Neural progenitor cell (in vitro differentiated cells): ENCODE measurements at regions not wholly inside any gene's neighbourhood (a gene's known extent, or its start where the extent isn't known, plus 50 kb on each side); places are given as distances from the start of the nearest gene placed in this dataset.

Experiments used
- DNase-seq: peaks from one replicate; pipeline ENCODE4 v3.0.0-alpha.2; 2016; ENCODE audit warnings: low spot score
- H2AFZ ChIP-seq: fragments of 200-600 bp; sonication (generic); replicated peaks from 2 replicates; pipeline ENCODE4 v1.6.1; 2016; ENCODE audit warnings: antibody characterized with exemption
- H3F3A ChIP-seq: fragments of 200-600 bp; sonication (generic); 2 replicates; pipeline ENCODE4 v1.6.1; 2016; ENCODE audit warnings: antibody characterized with exemption, low read depth
- H3K27ac ChIP-seq: fragments of 200-600 bp; sonication (generic); 2 replicates; pipeline ENCODE4 v1.5.1; 2016; ENCODE audit warnings: mild to moderate bottlenecking
- H3K27me3 ChIP-seq: fragments of 200-600 bp; sonication (generic); 2 replicates; pipeline ENCODE4 v1.6.1; 2016; ENCODE audit warnings: mild to moderate bottlenecking, moderate library complexity
- H3K36me3 ChIP-seq: fragments of 200-600 bp; sonication (generic); 2 replicates; pipeline ENCODE4 v1.5.1; 2016
- H3K4me1 ChIP-seq: fragments of 200-600 bp; sonication (generic); 2 replicates; pipeline ENCODE4 v1.6.1; 2016; ENCODE audit warnings: mixed run types
- H3K4me2 ChIP-seq: fragments of 200-600 bp; sonication (generic); 2 replicates; pipeline ENCODE4 v1.6.1; 2016
- H3K4me3 ChIP-seq: fragments of 200-600 bp; sonication (generic); 2 replicates; pipeline ENCODE4 v1.5.1; 2016
- H3K79me2 ChIP-seq: fragments of 200-600 bp; sonication (generic); 2 replicates; pipeline ENCODE4 v1.6.1; 2016; ENCODE audit warnings: low read depth
- H3K9ac ChIP-seq: fragments of 200-600 bp; sonication (generic); 2 replicates; pipeline ENCODE4 v1.6.1; 2016
- H3K9me3 ChIP-seq: fragments of 200-600 bp; sonication (generic); 2 replicates; pipeline ENCODE4 v1.5.1; 2016; ENCODE audit warnings: low read depth
- H4K20me1 ChIP-seq: fragments of 200-600 bp; sonication (generic); 2 replicates; pipeline ENCODE4 v1.6.1; 2016; ENCODE audit warnings: low read depth
- H3K27ac Mint-ChIP-seq: 3 replicates; pipeline ENCODE4 v1.8.0; 2021; ENCODE audit warnings: mixed read lengths
- H3K27me3 Mint-ChIP-seq: 2 replicates; pipeline ENCODE4 v1.8.0; 2022; ENCODE audit warnings: low read depth, mild to moderate bottlenecking, inconsistent platforms, moderate library complexity, mixed read lengths; ENCODE audit not compliant: insufficient read depth
- H3K36me3 Mint-ChIP-seq: 3 replicates; pipeline ENCODE4 v1.8.0; 2021; ENCODE audit warnings: mixed read lengths
- H3K4me1 Mint-ChIP-seq: 3 replicates; pipeline ENCODE4 v1.8.0; 2021; ENCODE audit warnings: mixed read lengths
- H3K4me3 Mint-ChIP-seq: 3 replicates; pipeline ENCODE4 v1.8.0; 2021; ENCODE audit warnings: mild to moderate bottlenecking, moderate library complexity, mixed read lengths
- H3K9me3 Mint-ChIP-seq: 3 replicates; pipeline ENCODE4 v1.8.0; 2020; ENCODE audit warnings: mixed read lengths
- EZH2 ChIP-seq: fragments of 200-600 bp; sonication (generic); IDR thresholded peaks from 2 replicates; pipeline ENCODE4 v1.6.1; 2017; ENCODE audit warnings: antibody characterized with exemption, mild to moderate bottlenecking, moderate library complexity
- EZH2phosphoT487 ChIP-seq: fragments of 200-600 bp; sonication (generic); IDR thresholded peaks from 2 replicates; pipeline ENCODE4 v1.6.1; 2017; ENCODE audit warnings: antibody characterized with exemption
- TF ChIP-seq, protein P1 (sequence below): fragments of 200-600 bp; sonication (generic); IDR thresholded peaks from 2 replicates; pipeline ENCODE4 v1.5.1; 2017; ENCODE audit warnings: antibody characterized with exemption, mild to moderate bottlenecking

- no peaks in the 10 kb centered on the region for H3K4me1 ChIP-seq
- no peak for TF ChIP-seq EZH2phosphoT487
- TF ChIP-seq, protein P1, sequence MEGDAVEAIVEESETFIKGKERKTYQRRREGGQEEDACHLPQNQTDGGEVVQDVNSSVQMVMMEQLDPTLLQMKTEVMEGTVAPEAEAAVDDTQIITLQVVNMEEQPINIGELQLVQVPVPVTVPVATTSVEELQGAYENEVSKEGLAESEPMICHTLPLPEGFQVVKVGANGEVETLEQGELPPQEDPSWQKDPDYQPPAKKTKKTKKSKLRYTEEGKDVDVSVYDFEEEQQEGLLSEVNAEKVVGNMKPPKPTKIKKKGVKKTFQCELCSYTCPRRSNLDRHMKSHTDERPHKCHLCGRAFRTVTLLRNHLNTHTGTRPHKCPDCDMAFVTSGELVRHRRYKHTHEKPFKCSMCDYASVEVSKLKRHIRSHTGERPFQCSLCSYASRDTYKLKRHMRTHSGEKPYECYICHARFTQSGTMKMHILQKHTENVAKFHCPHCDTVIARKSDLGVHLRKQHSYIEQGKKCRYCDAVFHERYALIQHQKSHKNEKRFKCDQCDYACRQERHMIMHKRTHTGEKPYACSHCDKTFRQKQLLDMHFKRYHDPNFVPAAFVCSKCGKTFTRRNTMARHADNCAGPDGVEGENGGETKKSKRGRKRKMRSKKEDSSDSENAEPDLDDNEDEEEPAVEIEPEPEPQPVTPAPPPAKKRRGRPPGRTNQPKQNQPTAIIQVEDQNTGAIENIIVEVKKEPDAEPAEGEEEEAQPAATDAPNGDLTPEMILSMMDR: no peak
- TF ChIP-seq EZH2: no peak
- H3F3A ChIP-seq: no peaks in the 10 kb centered on the region
- H3K4me2 ChIP-seq: no peak overlapping the region
- no peaks in the 10 kb centered on the region for H4K20me1 ChIP-seq
- H3K36me3 ChIP-seq: no peaks in the 10 kb centered on the region
- no peak overlapping the region for H3K4me3 ChIP-seq
- Mint-ChIP-seq H3K9me3 (no peaks in the 10 kb centered on the region), H3K27ac (no peak overlapping the region), H3K27me3 (peaks cover 9% of the 10 kb centered on the region), H3K4me1 (peaks cover 17% of the 10 kb centered on the region), H3K36me3 (no peaks in the 10 kb centered on the region), H3K4me3 (no peak overlapping the region)
- H3K27me3 ChIP-seq: no peaks in the 10 kb centered on the region
- no peak overlapping the region for H2AFZ ChIP-seq
- H3K27ac ChIP-seq: no peak overlapping the region
- H3K9me3 ChIP-seq: no peaks in the 10 kb centered on the region
- no peak overlapping the region for H3K9ac ChIP-seq
- H3K79me2 ChIP-seq: no peaks in the 10 kb centered on the region
- DNase-seq: no peak
Measured at GRCh38 chr4:7118013-7118832, 50.4 kb upstream of the GRPEL1 start.
